Esophagus squamous epithelium (tissue), 4 donors: ENCODE measurements at regions not wholly inside any gene's neighbourhood (a gene's known extent, or its start where the extent isn't known, plus 50 kb on each side); places are given as distances from the start of the nearest gene placed in this dataset.

Experiments used
- CTCF ChIP-seq, 6 experiments: fragments of 450-650 bp in 4 of 6; fragments of 200-600 bp in 2 of 6; sonication (generic) in 2 of 6; IDR thresholded peaks; one replicate each; pipeline ENCODE4 v1.5.1; 2016 to 2019; ENCODE audit warnings: antibody characterized with exemption in 6 of 6, mild to moderate bottlenecking in 4 of 6, moderate library complexity in 4 of 6
- POLR2A ChIP-seq, 4 donors: fragments of 450-650 bp; IDR thresholded peaks; one replicate each; pipeline ENCODE4 v1.6.1; 2017; ENCODE audit warnings: antibody characterized with exemption in 4 of 4, mild to moderate bottlenecking in 4 of 4, moderate library complexity in 3 of 4

- TF ChIP-seq CTCF (IDR thresholded peaks at IDR 0.05) (no peak), POLR2A (IDR thresholded peaks at IDR 0.05) (no peak)
Measured at GRCh38 chr15:87245592-87245991, 1010.9 kb downstream of the NTRK3 start.
